Ascending aorta (tissue), 2 donors: ENCODE measurements at regions not wholly inside any gene's neighbourhood (a gene's known extent, or its start where the extent isn't known, plus 50 kb on each side); places are given as distances from the start of the nearest gene placed in this dataset.

Experiments
- DNase-seq, 2 donors: peaks; one replicate each; pipeline ENCODE4 v3.0.0-alpha.2; 2019; ENCODE audit warnings: low spot score in 2 of 2
- H3K27ac ChIP-seq, 2 donors: fragments of 200-600 bp; sonication (generic); one replicate each; pipeline ENCODE4 v1.5.1; 2016 to 2017; ENCODE audit warnings: mild to moderate bottlenecking in 1 of 2
- H3K27me3 ChIP-seq: fragments of 200-600 bp; sonication (generic); one replicate; pipeline ENCODE4 v1.5.1; 2017
- H3K36me3 ChIP-seq, 2 donors: fragments of 200-600 bp; sonication (generic); one replicate each; pipeline ENCODE4 v1.5.1; 2016
- H3K4me1 ChIP-seq, 2 donors: fragments of 200-600 bp; sonication (generic); one replicate each; pipeline ENCODE4 v1.5.1; 2016 to 2017; ENCODE audit warnings: mild to moderate bottlenecking in 1 of 2
- H3K4me3 ChIP-seq, 2 donors: fragments of 200-600 bp; sonication (generic); one replicate each; pipeline ENCODE4 v1.5.1; 2016 to 2017; ENCODE audit warnings: mild to moderate bottlenecking in 1 of 2
- H3K9me3 ChIP-seq, 2 donors: fragments of 200-600 bp; sonication (generic); one replicate each; pipeline ENCODE4 v1.5.1; 2016
- CTCF ChIP-seq, 3 experiments: fragments of 200-600 bp in 2 of 3; fragments of 450-650 bp in 1 of 3; sonication (generic) in 2 of 3; IDR thresholded peaks; one replicate each; pipeline ENCODE4 v1.5.1; 2016 to 2019; ENCODE audit warnings: antibody characterized with exemption in 3 of 3, mild to moderate bottlenecking in 1 of 3, moderate library complexity in 1 of 3
- intact Hi-C: fragments of 100-400 bp; cut with DNase I; formaldehyde crosslinking; loops from one replicate; pipeline ENCODE4 v1.15.1; 2023

- DNase-seq, result no peak
- Histone ChIP-seq H3K27ac (no peak overlapping the region), H3K36me3 (no peaks in the 10 kb centered on the region), H3K27me3 (no peaks in the 10 kb centered on the region), H3K9me3 (no peaks in the 10 kb centered on the region), H3K4me3 (no peak overlapping the region), H3K4me1 (no peaks in the 10 kb centered on the region)
- no peak for TF ChIP-seq CTCF (IDR thresholded peaks at IDR 0.05)
- intact Hi-C loops, result no loop called here
Measured at GRCh38 chr2:185384822-185385560, 353.6 kb upstream of the FSIP2 start.

GRCh38 chr2:185388226-185388625, 350.4 kb upstream of the FSIP2 start:
- H3K36me3 ChIP-seq, result no peaks in the 10 kb centered on the region
- intact Hi-C loops, result no loop called here
- no peaks in the 10 kb centered on the region for H3K27me3 ChIP-seq
- H3K4me3 ChIP-seq, result no peak overlapping the region
- DNase-seq, result no peak
- no peaks in the 10 kb centered on the region for H3K9me3 ChIP-seq
- no peak for TF ChIP-seq CTCF (IDR thresholded peaks at IDR 0.05)
- no peak overlapping the region for H3K27ac ChIP-seq
- no peaks in the 10 kb centered on the region for H3K4me1 ChIP-seq

GRCh38 chr2:185391543-185391942, 347.1 kb upstream of the FSIP2 start:
- Histone ChIP-seq H3K36me3 (no peaks in the 10 kb centered on the region), H3K9me3 (no peaks in the 10 kb centered on the region), H3K4me1 (no peaks in the 10 kb centered on the region), H3K27me3 (no peaks in the 10 kb centered on the region), H3K27ac (no peak overlapping the region), H3K4me3 (no peak overlapping the region)
- TF ChIP-seq CTCF (IDR thresholded peaks at IDR 0.05), result no peak
- intact Hi-C loops, result no loop called here
- DNase-seq, result no peak

GRCh38 chr2:185393091-185393490, 345.5 kb upstream of the FSIP2 start:
- no peaks in the 10 kb centered on the region for H3K4me1 ChIP-seq

GRCh38 chr2:185402474-185402873, 336.1 kb upstream of the FSIP2 start:
- Histone ChIP-seq H3K27ac (no peak overlapping the region), H3K4me1 (no peaks in the 10 kb centered on the region), H3K4me3 (no peak overlapping the region), H3K27me3 (no peaks in the 10 kb centered on the region), H3K9me3 (no peaks in the 10 kb centered on the region), H3K36me3 (no peaks in the 10 kb centered on the region)
- no peak for DNase-seq
- no peak for TF ChIP-seq CTCF (IDR thresholded peaks at IDR 0.05)
- intact Hi-C loops, result no loop called here

More at GRCh38 chr2:185393091-185393490, 345.5 kb upstream of the FSIP2 start:
- intact Hi-C loops, result no loop called here
- Histone ChIP-seq H3K36me3 (no peaks in the 10 kb centered on the region), H3K4me3 (no peak overlapping the region), H3K9me3 (no peaks in the 10 kb centered on the region), H3K27me3 (no peaks in the 10 kb centered on the region), H3K27ac (no peak overlapping the region)
- no peak for DNase-seq
- no peak for TF ChIP-seq CTCF (IDR thresholded peaks at IDR 0.05)

- intact Hi-C loops, result no loop called here
- Histone ChIP-seq H3K4me1 (no peaks in the 10 kb centered on the region), H3K27ac (no peak overlapping the region), H3K36me3 (no peaks in the 10 kb centered on the region), H3K9me3 (no peaks in the 10 kb centered on the region), H3K4me3 (no peak overlapping the region), H3K27me3 (no peaks in the 10 kb centered on the region)
- no peak for DNase-seq
- no peak for TF ChIP-seq CTCF (IDR thresholded peaks at IDR 0.05)
Measured at GRCh38 chr2:185404578-185404977, 334.0 kb upstream of the FSIP2 start.
